Right lobe of liver (tissue), 6 donors: ENCODE measurements at regions not wholly inside any gene's neighbourhood (a gene's known extent, or its start where the extent isn't known, plus 50 kb on each side); places are given as distances from the start of the nearest gene placed in this dataset.

Experiments
- ATAC-seq, 4 donors: fragments of 200-7000 bp; cut with Tn5 transposase; one replicate each; pipeline ENCODE4 v1.9.1; 2020; ENCODE audit warnings: mild to moderate bottlenecking in 4 of 4, moderate library complexity in 4 of 4
- DNase-seq, 3 donors: peaks; one replicate each; pipeline ENCODE4 v3.0.0-alpha.2; 2020
- H3K27ac ChIP-seq, 3 donors: fragments of 200-600 bp; one replicate each; pipeline ENCODE4 v1.8.0; 2022
- H3K27me3 ChIP-seq, 2 donors: fragments of 200-600 bp; one replicate each; pipeline ENCODE4 v1.8.0; 2022
- H3K36me3 ChIP-seq, 4 donors: fragments of 200-600 bp; sonication (generic) in 1 of 4; one replicate each; pipeline versions ENCODE4 v1.5.1 to v1.8.0; 2017 to 2022; ENCODE audit warnings: control low read depth in 1 of 4
- H3K4me1 ChIP-seq, 4 donors: fragments of 200-600 bp; sonication (generic) in 1 of 4; one replicate each; pipeline versions ENCODE4 v1.5.1 to v1.8.0; 2017 to 2022; ENCODE audit warnings: control low read depth in 1 of 4
- H3K4me3 ChIP-seq, 3 donors: fragments of 200-600 bp; one replicate each; pipeline ENCODE4 v1.8.0; 2022
- H3K9me3 ChIP-seq, 4 donors: fragments of 200-600 bp; sonication (generic) in 1 of 4; one replicate each; pipeline versions ENCODE4 v1.5.1 to v1.8.0; 2017 to 2022; ENCODE audit warnings: control low read depth in 1 of 4
- POLR2A ChIP-seq: fragments of 450-650 bp; IDR thresholded peaks from one replicate; pipeline ENCODE4 v1.6.1; 2017; ENCODE audit warnings: antibody characterized with exemption, mild to moderate bottlenecking
- WGBS: methylation state at CpG from one replicate; pipeline ENCODE4 v1.1.6; 2018; ENCODE audit warnings: low coverage, low lambda C conversion rate; ENCODE audit not compliant: insufficient coverage; ENCODE audit errors: missing lambda C conversion rate; 5-methylcytosine and 5-hydroxymethylcytosine counted together
- intact Hi-C, 2 donors: fragments of 100-400 bp; cut with DNase I; formaldehyde crosslinking; loops; one replicate each; pipeline versions ENCODE4 v1.11.2 to v1.14.1; 2022
- TF ChIP-seq, protein P1 (sequence below), 4 donors: fragments of 200-600 bp in 3 of 4; fragments of 450-650 bp in 1 of 4; IDR thresholded peaks; one replicate each; pipeline versions ENCODE4 v1.5.1 to v1.8.0; 2016 to 2022; ENCODE audit warnings: antibody characterized with exemption in 4 of 4, mild to moderate bottlenecking in 2 of 4
- donor health status: DM: no; HTN: yes; CAD: no.
- donor health status: DM: no; HTN: no; CAD: no.
- donor health status: DM: no; HTN: no; CAD: no.
- donor health status: DM: no; HTN: yes; CAD: no.
- donor health status: DM: no; HTN: yes; CAD: no.

GRCh38 chr3:66693461-66694031 lies 192.7 kb upstream of the LRIG1 start:
- intact Hi-C loops, result no loop called here
- TF ChIP-seq, protein P1, sequence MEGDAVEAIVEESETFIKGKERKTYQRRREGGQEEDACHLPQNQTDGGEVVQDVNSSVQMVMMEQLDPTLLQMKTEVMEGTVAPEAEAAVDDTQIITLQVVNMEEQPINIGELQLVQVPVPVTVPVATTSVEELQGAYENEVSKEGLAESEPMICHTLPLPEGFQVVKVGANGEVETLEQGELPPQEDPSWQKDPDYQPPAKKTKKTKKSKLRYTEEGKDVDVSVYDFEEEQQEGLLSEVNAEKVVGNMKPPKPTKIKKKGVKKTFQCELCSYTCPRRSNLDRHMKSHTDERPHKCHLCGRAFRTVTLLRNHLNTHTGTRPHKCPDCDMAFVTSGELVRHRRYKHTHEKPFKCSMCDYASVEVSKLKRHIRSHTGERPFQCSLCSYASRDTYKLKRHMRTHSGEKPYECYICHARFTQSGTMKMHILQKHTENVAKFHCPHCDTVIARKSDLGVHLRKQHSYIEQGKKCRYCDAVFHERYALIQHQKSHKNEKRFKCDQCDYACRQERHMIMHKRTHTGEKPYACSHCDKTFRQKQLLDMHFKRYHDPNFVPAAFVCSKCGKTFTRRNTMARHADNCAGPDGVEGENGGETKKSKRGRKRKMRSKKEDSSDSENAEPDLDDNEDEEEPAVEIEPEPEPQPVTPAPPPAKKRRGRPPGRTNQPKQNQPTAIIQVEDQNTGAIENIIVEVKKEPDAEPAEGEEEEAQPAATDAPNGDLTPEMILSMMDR (IDR thresholded peaks at IDR 0.05), result no peak
- no peak for TF ChIP-seq POLR2A
- no peaks in the 10 kb centered on the region for H3K36me3 ChIP-seq
- H3K27me3 ChIP-seq, result no peaks in the 10 kb centered on the region
- DNase-seq, result peak; percentile 35 to 60 (median 52)
- no peak overlapping the region for H3K27ac ChIP-seq
- ATAC-seq, result peak; percentile 18 to 64 (median 54)
- H3K4me1 ChIP-seq, result peaks cover 0 to 8% (median 0%) of the 10 kb centered on the region in 4 donors
- no peaks in the 10 kb centered on the region for H3K9me3 ChIP-seq
- no peak overlapping the region for H3K4me3 ChIP-seq
- 64% methylated on average over 10 of the region's 10 CpGs for WGBS

GRCh38 chr3:66702126-66702525 lies 201.3 kb upstream of the LRIG1 start:
- ATAC-seq, result no peak
- H3K4me1 ChIP-seq, result no peaks in the 10 kb centered on the region
- WGBS, result 83% methylated on average over 1 of the region's 3 CpGs
- no peak overlapping the region for H3K4me3 ChIP-seq
- intact Hi-C loops, result no loop called here
- no peak for DNase-seq
- no peaks in the 10 kb centered on the region for H3K36me3 ChIP-seq
- no peaks in the 10 kb centered on the region for H3K9me3 ChIP-seq
- TF ChIP-seq POLR2A, result no peak
- TF ChIP-seq, protein P1 (IDR thresholded peaks at IDR 0.05), result no peak
- H3K27ac ChIP-seq, result no peak overlapping the region
- H3K27me3 ChIP-seq, result no peaks in the 10 kb centered on the region

DNA sequence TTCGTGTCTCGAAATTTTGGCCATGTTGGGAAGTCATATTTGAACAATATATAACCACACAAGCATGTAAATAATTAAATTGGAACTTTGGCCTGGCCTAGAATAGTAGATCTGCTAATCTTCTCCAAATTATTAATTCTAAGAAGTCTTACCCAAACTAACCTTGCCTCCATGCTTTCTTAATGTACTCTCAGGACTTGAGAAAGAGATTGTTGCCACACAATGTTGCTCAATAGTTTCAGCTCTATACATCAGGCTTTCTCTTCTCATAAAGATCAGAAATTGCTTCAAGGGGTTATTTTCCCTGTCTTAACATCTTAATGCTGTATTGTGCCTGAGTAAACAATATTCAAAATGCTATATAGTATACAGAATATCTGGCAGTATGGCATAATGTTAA lies 202.7 kb upstream of the LRIG1 start:
- intact Hi-C loops, result no loop called here
- Histone ChIP-seq H3K4me3 (no peak overlapping the region), H3K9me3 (no peaks in the 10 kb centered on the region), H3K4me1 (no peaks in the 10 kb centered on the region), H3K27me3 (no peaks in the 10 kb centered on the region), H3K27ac (no peak overlapping the region), H3K36me3 (no peaks in the 10 kb centered on the region)
- 92% methylated on average over 2 of the region's 2 CpGs for WGBS
- TF ChIP-seq, protein P1 (IDR thresholded peaks at IDR 0.05), result no peak
- TF ChIP-seq POLR2A, result no peak
- DNase-seq (no peak), ATAC-seq (no peak)

DNA sequence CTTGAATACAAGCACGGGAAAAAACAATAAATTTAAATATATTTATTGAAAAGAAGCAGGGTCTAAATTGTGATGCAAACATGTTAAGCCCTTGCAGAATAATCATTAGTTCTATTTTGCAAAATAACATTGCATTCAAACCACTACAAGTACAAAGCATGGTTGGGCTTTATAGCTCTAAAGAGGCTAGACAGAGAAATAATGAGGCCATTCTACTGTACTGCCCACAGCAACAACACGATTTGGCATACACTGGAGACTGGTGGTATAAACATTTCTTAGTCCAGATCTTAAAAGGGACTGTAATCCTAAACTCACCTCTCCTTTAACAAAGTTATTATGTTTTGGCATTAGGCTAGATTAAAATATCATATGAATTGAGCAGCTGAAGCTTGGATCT lies 204.3 kb upstream of the LRIG1 start:
- 70% methylated on average over 2 of the region's 2 CpGs for WGBS
- no peak overlapping the region for H3K27ac ChIP-seq
- TF ChIP-seq POLR2A, result no peak
- TF ChIP-seq, protein P1 (IDR thresholded peaks at IDR 0.05), result no peak
- intact Hi-C loops, result no loop called here
- no peak overlapping the region for H3K4me3 ChIP-seq
- H3K9me3 ChIP-seq, result no peaks in the 10 kb centered on the region
- H3K27me3 ChIP-seq, result no peaks in the 10 kb centered on the region
- DNase-seq (no peak), ATAC-seq (no peak)
- no peaks in the 10 kb centered on the region for H3K4me1 ChIP-seq
- H3K36me3 ChIP-seq, result no peaks in the 10 kb centered on the region

DNA sequence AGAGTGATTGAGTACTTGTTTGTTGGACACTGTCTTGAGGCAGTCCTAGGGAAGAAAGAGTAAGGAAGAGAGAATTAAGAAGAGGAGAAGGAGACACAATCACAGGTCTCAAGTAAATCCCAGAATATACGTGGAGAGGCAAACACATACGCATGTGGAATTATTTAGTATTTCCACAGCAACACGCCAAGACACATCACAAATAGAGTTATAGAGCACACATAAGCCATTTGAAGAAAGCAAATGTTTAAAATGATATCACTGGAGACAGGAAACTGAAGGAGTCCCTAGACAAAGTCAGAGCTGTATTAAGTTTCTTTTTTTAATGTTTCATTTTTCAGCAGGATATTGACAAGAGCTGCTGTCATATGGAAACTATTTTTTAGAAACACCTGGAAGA lies 206.1 kb upstream of the LRIG1 start:
- intact Hi-C loops, result no loop called here
- no peaks in the 10 kb centered on the region for H3K9me3 ChIP-seq
- DNase-seq (no peak), ATAC-seq (no peak)
- H3K4me3 ChIP-seq, result no peak overlapping the region
- no peaks in the 10 kb centered on the region for H3K27me3 ChIP-seq
- H3K36me3 ChIP-seq, result no peaks in the 10 kb centered on the region
- H3K4me1 ChIP-seq, result peaks cover 0 to 6% (median 2%) of the 10 kb centered on the region in 4 donors
- no peak overlapping the region for H3K27ac ChIP-seq
- TF ChIP-seq POLR2A, result no peak
- TF ChIP-seq, protein P1 (IDR thresholded peaks at IDR 0.05), result no peak
- WGBS, result 78% methylated on average over 3 of the region's 3 CpGs
